Renal cortex interstitium (tissue), 11 donors: ENCODE measurements at regions not wholly inside any gene's neighbourhood (a gene's known extent, or its start where the extent isn't known, plus 50 kb on each side); places are given as distances from the start of the nearest gene placed in this dataset.

Experiments
- DNase-seq, 11 donors: peaks; one replicate each; pipeline ENCODE4 v3.0.0-alpha.2; 2013; ENCODE audit warnings: low read depth in 9 of 11, low spot score in 4 of 11; ENCODE audit errors: extremely low read depth in 1 of 11

GRCh38 chr7:35512716-35513115 lies 182.2 kb downstream of the HERPUD2 start:
- no peak for DNase-seq

- no peak for DNase-seq
Measured at GRCh38 chr7:35508623-35509400, 186.1 kb downstream of the HERPUD2 start.

- DNase-seq = no peak
Measured at GRCh38 chr7:35505066-35505465, 189.9 kb downstream of the HERPUD2 start.

GRCh38 chr7:35504365-35504764 lies 190.6 kb downstream of the HERPUD2 start:
- no peak for DNase-seq

- no peak for DNase-seq
Measured at GRCh38 chr7:35501681-35502080, 193.3 kb downstream of the HERPUD2 start.

- no peak for DNase-seq
Measured at GRCh38 chr7:35499226-35499625, 195.7 kb downstream of the HERPUD2 start.

GRCh38 chr7:35498416-35498815 lies 196.5 kb downstream of the HERPUD2 start:
- no peak for DNase-seq

GRCh38 chr7:35495844-35496243 lies 199.1 kb downstream of the HERPUD2 start:
- DNase-seq = no peak

GRCh38 chr7:35495377-35495776 lies 199.6 kb downstream of the HERPUD2 start:
- no peak for DNase-seq

- DNase-seq = no peak
Measured at GRCh38 chr7:35494407-35494806, 200.5 kb downstream of the HERPUD2 start.

GRCh38 chr7:35492451-35493175 lies 202.3 kb downstream of the HERPUD2 start:
- no peak for DNase-seq

- no peak for DNase-seq
Measured at GRCh38 chr7:35491233-35491632, 203.7 kb downstream of the HERPUD2 start.

- DNase-seq = no peak
Measured at GRCh38 chr7:35487841-35488240, 207.1 kb downstream of the HERPUD2 start.

GRCh38 chr7:35487402-35487801 lies 207.5 kb downstream of the HERPUD2 start:
- DNase-seq = no peak

- no peak for DNase-seq
Measured at GRCh38 chr7:35485436-35485835, 209.5 kb downstream of the HERPUD2 start.

GRCh38 chr7:35483568-35483967 lies 211.4 kb downstream of the HERPUD2 start:
- no peak for DNase-seq

GRCh38 chr7:35482231-35482630 lies 212.7 kb downstream of the HERPUD2 start:
- no peak for DNase-seq

GRCh38 chr7:35480806-35481205 lies 214.1 kb downstream of the HERPUD2 start:
- DNase-seq = no peak

GRCh38 chr7:35477609-35478008 lies 217.3 kb downstream of the HERPUD2 start:
- DNase-seq = no peak

GRCh38 chr7:35474100-35474499 lies 220.2 kb upstream of the TBX20 start:
- no peak for DNase-seq

GRCh38 chr7:35468606-35469005 lies 214.7 kb upstream of the TBX20 start:
- DNase-seq = no peak
